Endothelial cell of umbilical vein (primary cell): ENCODE measurements at regions not wholly inside any gene's neighbourhood (a gene's known extent, or its start where the extent isn't known, plus 50 kb on each side); places are given as distances from the start of the nearest gene placed in this dataset.

Experiments used
- BruUV-seq: library from RNA; stranded (reverse); fragments of 400-500 nt; replicated peaks from 2 replicates; lab custom pipeline; 2021; lab: Mats Ljungman, UMichigan
- CTCF ChIA-PET: fragments of 300-600, 350-600 bp; sonication (Branson Sonifier 250); formaldehyde crosslinking; loops from one replicate; lab custom pipeline; 2021; ENCODE audit warnings: antibody characterized with exemption, inconsistent platforms; lab: Charles Lee
- POLR2A ChIA-PET: fragments of 300-600, 350-600 bp; sonication (Branson Sonifier 250); formaldehyde crosslinking; loops from one replicate; lab custom pipeline; 2021; ENCODE audit warnings: antibody characterized with exemption, inconsistent platforms; lab: Charles Lee
- DNase-seq: peaks from one replicate; pipeline ENCODE4 v3.0.0-alpha.2; 2011; ENCODE audit warnings: low read depth, low spot score
- FAIRE-seq: peaks from 2 replicates; lab custom pipeline; 2011; peaks lifted over from hg19 to GRCh38; lab: Jason Lieb, UNC
- H2AFZ ChIP-seq: 2 replicates; pipeline ENCODE4 v1.6.0; 2012; ENCODE audit warnings: low read depth, low read length, control low read depth, inconsistent platforms
- H3K27ac ChIP-seq: 2 replicates; pipeline ENCODE4 v1.5.1; 2011; ENCODE audit warnings: low read depth, mild to moderate bottlenecking, control low read depth, low read length, moderate library complexity; ENCODE audit not compliant: insufficient read depth
- H3K27me3 ChIP-seq, 2 experiments: 2 replicates each; pipeline versions ENCODE4 v1.6.0 to v1.6.1; 2011; ENCODE audit warnings: low read length in 2 of 2, mixed read lengths in 1 of 2; ENCODE audit not compliant: control insufficient read depth in 2 of 2, insufficient read depth in 2 of 2
- H3K36me3 ChIP-seq, 2 experiments: 2 replicates in 1 of 2; 3 replicates in 1 of 2; pipeline ENCODE4 v1.5.1; 2011; ENCODE audit warnings: low read length in 2 of 2, mild to moderate bottlenecking in 1 of 2, moderate library complexity in 1 of 2; ENCODE audit not compliant: control insufficient read depth in 2 of 2, insufficient read depth in 2 of 2; ENCODE audit errors: extremely low read depth in 1 of 2
- H3K4me1 ChIP-seq: 3 replicates; pipeline ENCODE4 v1.5.1; 2011; ENCODE audit warnings: mild to moderate bottlenecking, low read length; ENCODE audit not compliant: control insufficient read depth, insufficient read depth; ENCODE audit errors: extremely low read depth
- H3K4me2 ChIP-seq: 2 replicates; pipeline ENCODE4 v1.6.1; 2011; ENCODE audit warnings: low read length, control low read depth, mixed read lengths; ENCODE audit not compliant: insufficient read depth
- H3K4me3 ChIP-seq, 3 experiments: fragments of 200-600 bp in 1 of 3; sonication (generic), shearing (Covaris generic) in 1 of 3; replicated peaks in 1 of 3; 2 replicates each; pipeline ENCODE4 v1.5.1; 2011 to 2016; ENCODE audit warnings: control low read depth in 3 of 3, low read length in 3 of 3, mild to moderate bottlenecking in 2 of 3, inconsistent platforms in 1 of 3, low read depth in 1 of 3, moderate library complexity in 1 of 3; ENCODE audit not compliant: insufficient read depth in 1 of 3
- H3K79me2 ChIP-seq: 2 replicates; pipeline ENCODE4 v1.6.0; 2012; ENCODE audit warnings: low read length, inconsistent platforms; ENCODE audit not compliant: control insufficient read depth, insufficient read depth
- H3K9ac ChIP-seq: replicated peaks from 2 replicates; pipeline ENCODE3; 2011; ENCODE audit warnings: low read length, control low read depth; ENCODE audit not compliant: insufficient read depth; ENCODE audit errors: extremely low read depth
- H3K9me1 ChIP-seq: replicated peaks from 3 replicates; pipeline ENCODE4 v1.6.0; 2011; ENCODE audit warnings: mild to moderate bottlenecking, low read length; ENCODE audit not compliant: control insufficient read depth, insufficient read depth; ENCODE audit errors: extremely low read depth
- H3K9me3 ChIP-seq: replicated peaks from 2 replicates; pipeline ENCODE4 v1.5.1; 2012; ENCODE audit warnings: low read length, inconsistent platforms; ENCODE audit not compliant: control insufficient read depth, insufficient read depth
- H4K20me1 ChIP-seq: replicated peaks from 2 replicates; pipeline ENCODE3; 2011; ENCODE audit warnings: mild to moderate bottlenecking, low read length; ENCODE audit not compliant: control insufficient read depth, insufficient read depth; ENCODE audit errors: extremely low read depth
- EZH2 ChIP-seq: IDR thresholded peaks from 2 replicates; pipeline ENCODE4 v1.6.1; 2012; ENCODE audit warnings: borderline replicate concordance, low read depth, mild to moderate bottlenecking, moderate library complexity, low read length, inconsistent platforms; ENCODE audit not compliant: severe bottlenecking
- FOS ChIP-seq: IDR thresholded peaks from 2 replicates; pipeline ENCODE4 v1.6.1; 2011; ENCODE audit warnings: mild to moderate bottlenecking, low read length, moderate library complexity, borderline replicate concordance; ENCODE audit not compliant: insufficient read depth
- GATA2 ChIP-seq: IDR thresholded peaks from 2 replicates; pipeline ENCODE4 v1.7.0; 2011; ENCODE audit warnings: low read depth, mild to moderate bottlenecking, moderate library complexity, mixed read lengths, low read length; ENCODE audit not compliant: insufficient read length, insufficient read depth
- JUN ChIP-seq: IDR thresholded peaks from 2 replicates; pipeline ENCODE4 v1.6.1; 2011; ENCODE audit warnings: borderline replicate concordance, low read depth; ENCODE audit not compliant: insufficient read length, insufficient read depth
- MYC ChIP-seq: IDR thresholded peaks from one replicate; pipeline ENCODE4 v1.6.1; 2011; ENCODE audit warnings: mild to moderate bottlenecking, low read depth, low read length
- POLR2A ChIP-seq: IDR thresholded peaks from 2 replicates; pipeline ENCODE4 v1.6.1; 2012; ENCODE audit warnings: low read depth, mild to moderate bottlenecking, control low read depth, low read length
- POLR2AphosphoS5 ChIP-seq: IDR thresholded peaks from 2 replicates; pipeline ENCODE4 v1.6.1; 2012; ENCODE audit warnings: low read depth, mild to moderate bottlenecking, control low read depth, low read length, moderate library complexity; ENCODE audit not compliant: insufficient read depth
- dilution Hi-C: fragments of 300-500 bp; cut with MboI; formaldehyde crosslinking; loops from one replicate; pipeline ENCODE4 v1.15.0; 2019; ENCODE audit warnings: low sequenced_read_pairs; ENCODE audit not compliant: extremely low pct_ligation_motif_present
- intact Hi-C: fragments of 100-400 bp; cut with micrococcal nuclease; formaldehyde crosslinking; loops from one replicate; pipeline ENCODE4 v1.10.0; 2022
- TF ChIP-seq, protein P1 (sequence below): IDR thresholded peaks from 2 replicates; pipeline ENCODE4 v1.6.1; 2011; ENCODE audit not compliant: insufficient read depth, insufficient read length
- TF ChIP-seq, protein P2 (sequence below), 2 donors: IDR thresholded peaks; 1 replicate in 1 of 2; 2 replicates in 1 of 2; pipeline ENCODE4 v1.5.1; 2011; ENCODE audit warnings: low read length in 2 of 2, mild to moderate bottlenecking in 2 of 2, moderate library complexity in 2 of 2, control low read depth in 1 of 2, inconsistent platforms in 1 of 2, low read depth in 1 of 2; ENCODE audit not compliant: insufficient read depth in 1 of 2; ENCODE audit errors: extremely low read depth in 1 of 2

DNA sequence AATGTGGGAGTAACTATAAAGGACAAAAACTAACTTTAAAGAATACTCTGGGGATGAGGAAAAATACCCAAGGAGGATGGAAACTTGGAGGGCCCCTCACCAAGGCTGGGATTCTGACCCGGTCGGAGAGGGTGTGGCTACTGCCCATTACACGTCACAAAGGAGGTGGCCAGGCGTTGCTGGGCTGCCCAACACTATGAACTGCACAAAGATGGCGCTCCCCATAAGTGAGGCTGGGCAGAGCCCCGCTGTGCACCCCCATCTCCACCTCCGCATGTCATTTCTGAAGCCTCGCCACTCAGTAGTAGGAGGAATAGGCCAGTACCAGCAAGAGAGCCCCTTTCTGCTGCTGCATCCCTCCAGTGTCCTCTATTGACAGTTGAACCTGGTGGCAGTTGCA lies 290.1 kb upstream of the ZNF32 start:
- BruUV-seq = no TSS peak
- ChIA-PET POLR2A (no interaction called here), CTCF (no interaction called here)
- Histone ChIP-seq H3K4me2 (no peak overlapping the region), H2AFZ (no peak overlapping the region), H3K9ac (no peak overlapping the region), H4K20me1 (no peaks in the 10 kb centered on the region), H3K4me3 (no peak overlapping the region), H3K4me1 (no peaks in the 10 kb centered on the region), H3K9me3 (no peaks in the 10 kb centered on the region), H3K36me3 (no peaks in the 10 kb centered on the region), H3K27ac (no peak overlapping the region), H3K27me3 (peaks cover 0 to 4% of the 10 kb centered on the region in 2 experiments), H3K79me2 (no peaks in the 10 kb centered on the region), H3K9me1 (no peaks in the 10 kb centered on the region)
- TF ChIP-seq, protein P1, sequence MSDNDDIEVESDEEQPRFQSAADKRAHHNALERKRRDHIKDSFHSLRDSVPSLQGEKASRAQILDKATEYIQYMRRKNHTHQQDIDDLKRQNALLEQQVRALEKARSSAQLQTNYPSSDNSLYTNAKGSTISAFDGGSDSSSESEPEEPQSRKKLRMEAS = no peak
- no peak for TF ChIP-seq GATA2
- TF ChIP-seq JUN = no peak
- TF ChIP-seq POLR2A = no peak
- no peak for TF ChIP-seq POLR2AphosphoS5
- TF ChIP-seq EZH2 = no peak
- no peak for TF ChIP-seq MYC
- no peak for TF ChIP-seq FOS
- TF ChIP-seq, protein P2, sequence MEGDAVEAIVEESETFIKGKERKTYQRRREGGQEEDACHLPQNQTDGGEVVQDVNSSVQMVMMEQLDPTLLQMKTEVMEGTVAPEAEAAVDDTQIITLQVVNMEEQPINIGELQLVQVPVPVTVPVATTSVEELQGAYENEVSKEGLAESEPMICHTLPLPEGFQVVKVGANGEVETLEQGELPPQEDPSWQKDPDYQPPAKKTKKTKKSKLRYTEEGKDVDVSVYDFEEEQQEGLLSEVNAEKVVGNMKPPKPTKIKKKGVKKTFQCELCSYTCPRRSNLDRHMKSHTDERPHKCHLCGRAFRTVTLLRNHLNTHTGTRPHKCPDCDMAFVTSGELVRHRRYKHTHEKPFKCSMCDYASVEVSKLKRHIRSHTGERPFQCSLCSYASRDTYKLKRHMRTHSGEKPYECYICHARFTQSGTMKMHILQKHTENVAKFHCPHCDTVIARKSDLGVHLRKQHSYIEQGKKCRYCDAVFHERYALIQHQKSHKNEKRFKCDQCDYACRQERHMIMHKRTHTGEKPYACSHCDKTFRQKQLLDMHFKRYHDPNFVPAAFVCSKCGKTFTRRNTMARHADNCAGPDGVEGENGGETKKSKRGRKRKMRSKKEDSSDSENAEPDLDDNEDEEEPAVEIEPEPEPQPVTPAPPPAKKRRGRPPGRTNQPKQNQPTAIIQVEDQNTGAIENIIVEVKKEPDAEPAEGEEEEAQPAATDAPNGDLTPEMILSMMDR (IDR thresholded peaks at IDR 0.05; ENCODE audit: extremely low read depth in 1 of 2, insufficient read depth in 1 of 2, low read depth in 1 of 2, low read length in 2 of 2) = no peak
- intact Hi-C loops = no loop called here
- no peak for DNase-seq
- dilution Hi-C loops = no loop called here
- no peak for FAIRE-seq
